ENCODE measurements at regions not wholly inside any gene's neighbourhood (a gene's known extent, or its start where the extent isn't known, plus 50 kb on each side); places are given as distances from the start of the nearest gene placed in this dataset.

- H3K4me3 ChIP-seq, result no peak overlapping the region
- no peak for DNase-seq
- no peak overlapping the region for H3K27ac ChIP-seq
- H3K27me3 ChIP-seq, result no peaks in the 10 kb centered on the region
- H3K9me3 ChIP-seq, result no peaks in the 10 kb centered on the region
- H3K36me3 ChIP-seq, result no peaks in the 10 kb centered on the region
- in situ Hi-C loops (cut with MboI; ENCODE audit: low pct_ligation_motif_present in 1 of 4, low pct_unique_long_range_greater_than_20kb in 1 of 4, low sequenced_read_pairs in 3 of 4), result no loop called here
- H3K4me1 ChIP-seq, result no peaks in the 10 kb centered on the region
- 87 to 88% methylated on average over 3 to 5 of the region's 5 CpGs for WGBS, 2 donors (ENCODE audit: low coverage in 1 of 2)
- TF ChIP-seq POLR2A (IDR thresholded peaks at IDR 0.05) (no peak), EP300 (IDR thresholded peaks at IDR 0.05; ENCODE audit: low read depth) (no peak), POLR2AphosphoS5 (IDR thresholded peaks at IDR 0.05) (no peak)
- TF ChIP-seq, protein P1, sequence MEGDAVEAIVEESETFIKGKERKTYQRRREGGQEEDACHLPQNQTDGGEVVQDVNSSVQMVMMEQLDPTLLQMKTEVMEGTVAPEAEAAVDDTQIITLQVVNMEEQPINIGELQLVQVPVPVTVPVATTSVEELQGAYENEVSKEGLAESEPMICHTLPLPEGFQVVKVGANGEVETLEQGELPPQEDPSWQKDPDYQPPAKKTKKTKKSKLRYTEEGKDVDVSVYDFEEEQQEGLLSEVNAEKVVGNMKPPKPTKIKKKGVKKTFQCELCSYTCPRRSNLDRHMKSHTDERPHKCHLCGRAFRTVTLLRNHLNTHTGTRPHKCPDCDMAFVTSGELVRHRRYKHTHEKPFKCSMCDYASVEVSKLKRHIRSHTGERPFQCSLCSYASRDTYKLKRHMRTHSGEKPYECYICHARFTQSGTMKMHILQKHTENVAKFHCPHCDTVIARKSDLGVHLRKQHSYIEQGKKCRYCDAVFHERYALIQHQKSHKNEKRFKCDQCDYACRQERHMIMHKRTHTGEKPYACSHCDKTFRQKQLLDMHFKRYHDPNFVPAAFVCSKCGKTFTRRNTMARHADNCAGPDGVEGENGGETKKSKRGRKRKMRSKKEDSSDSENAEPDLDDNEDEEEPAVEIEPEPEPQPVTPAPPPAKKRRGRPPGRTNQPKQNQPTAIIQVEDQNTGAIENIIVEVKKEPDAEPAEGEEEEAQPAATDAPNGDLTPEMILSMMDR (IDR thresholded peaks at IDR 0.05), result no peak
- intact Hi-C loops (cut with DNase I; ENCODE audit: low total_unique reads), result loop anchor here (10.0 kb wide), 1 partner anchor 1719 kb away; no protein-coding TSS in a partner anchor
These were observed 762.0 kb downstream of the CDH8 start for GRCh38 chr16:61274211-61274610.

DNA sequence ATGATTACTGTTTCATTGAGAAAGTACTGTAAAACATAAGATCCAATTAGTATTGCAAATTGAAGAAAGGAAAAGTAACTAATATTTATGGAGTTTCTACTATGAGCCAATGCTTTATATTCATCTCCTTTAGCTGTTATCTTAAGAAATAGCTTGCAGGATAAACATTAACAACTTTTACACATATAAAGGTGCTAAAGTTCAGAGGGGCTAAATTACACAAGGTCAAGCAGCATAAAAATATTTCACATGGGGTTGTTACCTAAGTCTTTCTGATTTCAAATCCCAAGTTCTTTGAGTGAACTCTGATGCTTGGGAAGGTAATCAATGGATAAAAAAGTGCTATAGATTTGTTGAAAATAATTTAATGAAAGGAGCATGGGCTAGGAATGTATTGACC lies 765.5 kb downstream of the CDH8 start:
- Histone ChIP-seq H3K4me3 (no peak overlapping the region), H3K4me1 (no peaks in the 10 kb centered on the region), H3K36me3 (no peaks in the 10 kb centered on the region), H3K27ac (no peak overlapping the region), H3K27me3 (no peaks in the 10 kb centered on the region), H3K9me3 (no peaks in the 10 kb centered on the region)
- intact Hi-C loops (cut with DNase I; ENCODE audit: low total_unique reads) (loop anchor here (10.0 kb wide), 1 partner anchor 1716 kb away; no protein-coding TSS in a partner anchor), in situ Hi-C loops (cut with MboI; ENCODE audit: low pct_ligation_motif_present in 1 of 4, low pct_unique_long_range_greater_than_20kb in 1 of 4, low sequenced_read_pairs in 3 of 4) (no loop called here)
- DNase-seq, result no peak
- TF ChIP-seq EP300 (IDR thresholded peaks at IDR 0.05; ENCODE audit: low read depth) (no peak), POLR2A (IDR thresholded peaks at IDR 0.05) (no peak), POLR2AphosphoS5 (IDR thresholded peaks at IDR 0.05) (no peak)
- TF ChIP-seq, protein P1 (IDR thresholded peaks at IDR 0.05), result no peak

DNA sequence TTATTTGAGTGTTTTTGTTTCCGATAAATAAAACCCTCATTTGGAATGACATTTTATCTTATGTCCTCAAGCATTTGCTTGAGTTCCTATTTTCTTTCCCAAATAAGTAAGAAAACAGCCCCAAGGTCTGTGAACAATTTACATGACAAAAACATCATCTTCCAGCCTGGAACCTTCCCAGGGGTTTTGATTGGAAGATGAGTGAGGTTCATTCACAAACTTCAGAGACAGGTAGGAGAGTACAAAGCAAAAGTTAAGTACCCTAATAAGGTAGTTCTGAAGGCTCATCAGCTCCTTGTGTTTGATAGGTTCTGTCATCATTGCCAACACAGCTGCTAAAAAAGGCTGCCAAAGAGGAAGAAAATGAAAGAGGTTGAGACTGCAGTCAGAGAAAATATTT lies 772.8 kb downstream of the CDH8 start:
- Histone ChIP-seq H3K9me3 (no peaks in the 10 kb centered on the region), H3K36me3 (no peaks in the 10 kb centered on the region), H3K4me3 (no peak overlapping the region), H3K4me1 (no peaks in the 10 kb centered on the region), H3K27me3 (no peaks in the 10 kb centered on the region), H3K27ac (no peak overlapping the region)
- intact Hi-C loops (cut with DNase I; ENCODE audit: low total_unique reads), result no loop called here
- DNase-seq, result no peak
- 96 to 100% methylated on average over 1 of the region's 1 CpG for WGBS, 2 donors (ENCODE audit: low coverage in 1 of 2)
- in situ Hi-C loops (cut with MboI; ENCODE audit: low pct_ligation_motif_present in 1 of 4, low pct_unique_long_range_greater_than_20kb in 1 of 4, low sequenced_read_pairs in 3 of 4), result no loop called here
- no peak for TF ChIP-seq POLR2A (IDR thresholded peaks at IDR 0.05)
- TF ChIP-seq, protein P1 (IDR thresholded peaks at IDR 0.05), result no peak

DNA sequence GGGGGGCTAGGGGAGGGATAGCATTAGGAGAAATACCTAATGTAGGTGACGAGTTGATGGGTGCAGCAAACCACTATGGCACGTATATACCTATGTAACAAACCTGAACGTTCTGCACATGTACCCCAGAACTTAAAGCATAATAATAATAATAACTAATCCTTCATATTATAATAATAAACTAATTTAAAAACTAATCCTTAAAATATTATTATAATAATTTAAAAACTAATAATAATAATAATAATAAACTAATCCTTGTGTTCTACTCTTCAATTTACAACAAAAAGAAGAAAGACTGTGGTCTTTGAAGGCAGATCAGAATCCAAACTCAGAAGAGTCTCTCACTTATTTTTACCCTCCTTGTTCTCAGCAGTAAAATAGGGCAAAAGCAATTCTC lies 774.9 kb downstream of the CDH8 start:
- no peak overlapping the region for H3K27ac ChIP-seq
- intact Hi-C loops (cut with DNase I; ENCODE audit: low total_unique reads), result no loop called here
- H3K27me3 ChIP-seq, result no peaks in the 10 kb centered on the region
- no peak overlapping the region for H3K4me3 ChIP-seq
- in situ Hi-C loops (cut with MboI; ENCODE audit: low pct_ligation_motif_present in 1 of 4, low pct_unique_long_range_greater_than_20kb in 1 of 4, low sequenced_read_pairs in 3 of 4), result no loop called here
- H3K36me3 ChIP-seq, result no peaks in the 10 kb centered on the region
- no peaks in the 10 kb centered on the region for H3K4me1 ChIP-seq
- DNase-seq, result no peak
- no peaks in the 10 kb centered on the region for H3K9me3 ChIP-seq
- TF ChIP-seq POLR2A (IDR thresholded peaks at IDR 0.05) (no peak), POLR2AphosphoS5 (IDR thresholded peaks at IDR 0.05) (no peak), EP300 (IDR thresholded peaks at IDR 0.05; ENCODE audit: low read depth) (no peak)
- TF ChIP-seq, protein P1 (IDR thresholded peaks at IDR 0.05), result no peak
- 80 to 85% methylated on average over 3 of the region's 3 CpGs for WGBS, 2 donors (ENCODE audit: low coverage in 1 of 2)
